ENCODE measurements at regions not wholly inside any gene's neighbourhood (a gene's known extent, or its start where the extent isn't known, plus 50 kb on each side); places are given as distances from the start of the nearest gene placed in this dataset.

GRCh38 chr10:118115701-118116100 is 69.0 kb upstream of the RAB11FIP2 start:
- no peaks in the 10 kb centered on the region for H3K36me3 ChIP-seq (ENCODE audit: control insufficient read depth in 4 of 4, insufficient read depth in 3 of 4, low read depth in 1 of 4, low read length in 3 of 4)
- H3K27me3 ChIP-seq (ENCODE audit: control insufficient read depth in 4 of 4, insufficient read depth in 4 of 4, low read length in 3 of 4): no peaks in the 10 kb centered on the region
- no peak overlapping the region for H3K4me3 ChIP-seq (ENCODE audit: low read depth in 1 of 3, low read length in 3 of 3)
- H3K9me3 ChIP-seq (ENCODE audit: control insufficient read depth in 4 of 4, low read length in 3 of 4): no peaks in the 10 kb centered on the region
- TF ChIP-seq GABPA (IDR thresholded peaks at IDR 0.05 in 1 of 2, conservative IDR thresholded peaks at IDR 0.05 in 1 of 2) (no peak), FOXA1 (IDR thresholded peaks at IDR 0.05) (no peak), JUND (IDR thresholded peaks at IDR 0.05) (no peak), YY1 (IDR thresholded peaks at IDR 0.05) (no peak), HNF4G (IDR thresholded peaks at IDR 0.05) (no peak), FOXA2 (IDR thresholded peaks at IDR 0.05) (no peak), EGR1 (IDR thresholded peaks at IDR 0.05; ENCODE audit: low read depth in 2 of 2) (no peak), SP1 (IDR thresholded peaks at IDR 0.05) (no peak)
- no peak overlapping the region for H3K27ac ChIP-seq (ENCODE audit: low read depth in 1 of 2, low read length in 2 of 2)
- 91% methylated on average over 8 of the region's 8 CpGs for WGBS
- DNase-seq (ENCODE audit: low spot score): no peak
- H3K9ac ChIP-seq (ENCODE audit: low read depth in 1 of 2, low read length in 2 of 2): no peak overlapping the region
- no peaks in the 10 kb centered on the region for H3K4me1 ChIP-seq (ENCODE audit: control insufficient read depth in 4 of 4, insufficient read depth in 4 of 4, low read length in 3 of 4)

- Histone ChIP-seq H3K4me1 (ENCODE audit: control insufficient read depth in 4 of 4, insufficient read depth in 4 of 4, low read length in 3 of 4) (no peaks in the 10 kb centered on the region), H3K9ac (ENCODE audit: low read depth in 1 of 2, low read length in 2 of 2) (no peak overlapping the region), H3K27me3 (ENCODE audit: control insufficient read depth in 4 of 4, insufficient read depth in 4 of 4, low read length in 3 of 4) (no peaks in the 10 kb centered on the region), H3K4me3 (ENCODE audit: low read depth in 1 of 3, low read length in 3 of 3) (no peak overlapping the region), H3K9me3 (ENCODE audit: control insufficient read depth in 4 of 4, low read length in 3 of 4) (no peaks in the 10 kb centered on the region), H3K27ac (ENCODE audit: low read depth in 1 of 2, low read length in 2 of 2) (no peak overlapping the region), H3K36me3 (ENCODE audit: control insufficient read depth in 4 of 4, insufficient read depth in 3 of 4, low read depth in 1 of 4, low read length in 3 of 4) (no peaks in the 10 kb centered on the region)
- no peak for DNase-seq (ENCODE audit: low spot score)
- WGBS: 72% methylated on average over 1 of the region's 1 CpG
- TF ChIP-seq, protein P1, sequence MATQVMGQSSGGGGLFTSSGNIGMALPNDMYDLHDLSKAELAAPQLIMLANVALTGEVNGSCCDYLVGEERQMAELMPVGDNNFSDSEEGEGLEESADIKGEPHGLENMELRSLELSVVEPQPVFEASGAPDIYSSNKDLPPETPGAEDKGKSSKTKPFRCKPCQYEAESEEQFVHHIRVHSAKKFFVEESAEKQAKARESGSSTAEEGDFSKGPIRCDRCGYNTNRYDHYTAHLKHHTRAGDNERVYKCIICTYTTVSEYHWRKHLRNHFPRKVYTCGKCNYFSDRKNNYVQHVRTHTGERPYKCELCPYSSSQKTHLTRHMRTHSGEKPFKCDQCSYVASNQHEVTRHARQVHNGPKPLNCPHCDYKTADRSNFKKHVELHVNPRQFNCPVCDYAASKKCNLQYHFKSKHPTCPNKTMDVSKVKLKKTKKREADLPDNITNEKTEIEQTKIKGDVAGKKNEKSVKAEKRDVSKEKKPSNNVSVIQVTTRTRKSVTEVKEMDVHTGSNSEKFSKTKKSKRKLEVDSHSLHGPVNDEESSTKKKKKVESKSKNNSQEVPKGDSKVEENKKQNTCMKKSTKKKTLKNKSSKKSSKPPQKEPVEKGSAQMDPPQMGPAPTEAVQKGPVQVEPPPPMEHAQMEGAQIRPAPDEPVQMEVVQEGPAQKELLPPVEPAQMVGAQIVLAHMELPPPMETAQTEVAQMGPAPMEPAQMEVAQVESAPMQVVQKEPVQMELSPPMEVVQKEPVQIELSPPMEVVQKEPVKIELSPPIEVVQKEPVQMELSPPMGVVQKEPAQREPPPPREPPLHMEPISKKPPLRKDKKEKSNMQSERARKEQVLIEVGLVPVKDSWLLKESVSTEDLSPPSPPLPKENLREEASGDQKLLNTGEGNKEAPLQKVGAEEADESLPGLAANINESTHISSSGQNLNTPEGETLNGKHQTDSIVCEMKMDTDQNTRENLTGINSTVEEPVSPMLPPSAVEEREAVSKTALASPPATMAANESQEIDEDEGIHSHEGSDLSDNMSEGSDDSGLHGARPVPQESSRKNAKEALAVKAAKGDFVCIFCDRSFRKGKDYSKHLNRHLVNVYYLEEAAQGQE (IDR thresholded peaks at IDR 0.05): no peak
- TF ChIP-seq FOXA1 (IDR thresholded peaks at IDR 0.05) (no peak), RXRA (IDR thresholded peaks at IDR 0.05) (no peak), HNF4A (conservative IDR thresholded peaks at IDR 0.05) (no peak), SP1 (IDR thresholded peaks at IDR 0.05) (no peak)
- TF ChIP-seq, protein P2, sequence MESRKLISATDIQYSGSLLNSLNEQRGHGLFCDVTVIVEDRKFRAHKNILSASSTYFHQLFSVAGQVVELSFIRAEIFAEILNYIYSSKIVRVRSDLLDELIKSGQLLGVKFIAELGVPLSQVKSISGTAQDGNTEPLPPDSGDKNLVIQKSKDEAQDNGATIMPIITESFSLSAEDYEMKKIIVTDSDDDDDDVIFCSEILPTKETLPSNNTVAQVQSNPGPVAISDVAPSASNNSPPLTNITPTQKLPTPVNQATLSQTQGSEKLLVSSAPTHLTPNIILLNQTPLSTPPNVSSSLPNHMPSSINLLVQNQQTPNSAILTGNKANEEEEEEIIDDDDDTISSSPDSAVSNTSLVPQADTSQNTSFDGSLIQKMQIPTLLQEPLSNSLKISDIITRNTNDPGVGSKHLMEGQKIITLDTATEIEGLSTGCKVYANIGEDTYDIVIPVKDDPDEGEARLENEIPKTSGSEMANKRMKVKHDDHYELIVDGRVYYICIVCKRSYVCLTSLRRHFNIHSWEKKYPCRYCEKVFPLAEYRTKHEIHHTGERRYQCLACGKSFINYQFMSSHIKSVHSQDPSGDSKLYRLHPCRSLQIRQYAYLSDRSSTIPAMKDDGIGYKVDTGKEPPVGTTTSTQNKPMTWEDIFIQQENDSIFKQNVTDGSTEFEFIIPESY (IDR thresholded peaks at IDR 0.05): no peak
- TF ChIP-seq, protein P3, sequence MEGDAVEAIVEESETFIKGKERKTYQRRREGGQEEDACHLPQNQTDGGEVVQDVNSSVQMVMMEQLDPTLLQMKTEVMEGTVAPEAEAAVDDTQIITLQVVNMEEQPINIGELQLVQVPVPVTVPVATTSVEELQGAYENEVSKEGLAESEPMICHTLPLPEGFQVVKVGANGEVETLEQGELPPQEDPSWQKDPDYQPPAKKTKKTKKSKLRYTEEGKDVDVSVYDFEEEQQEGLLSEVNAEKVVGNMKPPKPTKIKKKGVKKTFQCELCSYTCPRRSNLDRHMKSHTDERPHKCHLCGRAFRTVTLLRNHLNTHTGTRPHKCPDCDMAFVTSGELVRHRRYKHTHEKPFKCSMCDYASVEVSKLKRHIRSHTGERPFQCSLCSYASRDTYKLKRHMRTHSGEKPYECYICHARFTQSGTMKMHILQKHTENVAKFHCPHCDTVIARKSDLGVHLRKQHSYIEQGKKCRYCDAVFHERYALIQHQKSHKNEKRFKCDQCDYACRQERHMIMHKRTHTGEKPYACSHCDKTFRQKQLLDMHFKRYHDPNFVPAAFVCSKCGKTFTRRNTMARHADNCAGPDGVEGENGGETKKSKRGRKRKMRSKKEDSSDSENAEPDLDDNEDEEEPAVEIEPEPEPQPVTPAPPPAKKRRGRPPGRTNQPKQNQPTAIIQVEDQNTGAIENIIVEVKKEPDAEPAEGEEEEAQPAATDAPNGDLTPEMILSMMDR (IDR thresholded peaks at IDR 0.05; ENCODE audit: low read depth, low read length, missing input control): no peak
These were observed 68.3 kb upstream of the RAB11FIP2 start for GRCh38 chr10:118114992-118115391.

Data from liver (tissue), 8 donors.